OCI-LY3 (cell line): ENCODE measurements at regions not wholly inside any gene's neighbourhood (a gene's known extent, or its start where the extent isn't known, plus 50 kb on each side); places are given as distances from the start of the nearest gene placed in this dataset.

Experiments used
- H2AFZ ChIP-seq: fragments of 200-600, 300-600 bp; shearing (Covaris generic); 2 replicates; pipeline ENCODE4 v1.6.0; 2014; ENCODE audit warnings: antibody characterized with exemption, low read depth, low read length
- H3K27ac ChIP-seq: fragments of 200-600, 300-600 bp; sonication (generic); 2 replicates; pipeline ENCODE4 v1.5.1; 2014; ENCODE audit warnings: mild to moderate bottlenecking, low read length, moderate library complexity, mixed read lengths
- H3K27me3 ChIP-seq: fragments of 200-600, 300-600 bp; sonication (generic); 2 replicates; pipeline ENCODE4 v1.6.1; 2014; ENCODE audit warnings: low read depth, low read length, mixed read lengths
- H3K36me3 ChIP-seq: fragments of 200-600, 300-600 bp; sonication (generic); replicated peaks from 2 replicates; pipeline ENCODE3; 2014; ENCODE audit warnings: low read depth, low read length, mixed read lengths
- H3K4me1 ChIP-seq: fragments of 300-600, 200-600 bp; sonication (generic); 2 replicates; pipeline ENCODE4 v1.6.1; 2014; ENCODE audit warnings: low read length, mixed read lengths
- H3K4me2 ChIP-seq: fragments of 200-600, 300-600 bp; sonication (generic); 2 replicates; pipeline ENCODE4 v1.6.1; 2014; ENCODE audit warnings: low read length, mixed read lengths
- H3K4me3 ChIP-seq: fragments of 300-600, 200-600 bp; sonication (generic); 2 replicates; pipeline ENCODE4 v1.5.1; 2014; ENCODE audit warnings: antibody characterized with exemption, mild to moderate bottlenecking, low read length, moderate library complexity
- H3K79me2 ChIP-seq: fragments of 300-600, 200-600 bp; shearing (Covaris generic); 2 replicates; pipeline ENCODE4 v1.6.1; 2014; ENCODE audit warnings: mild to moderate bottlenecking, low read length, mixed read lengths
- H3K9ac ChIP-seq: fragments of 300-600, 200-600 bp; shearing (Covaris generic); 2 replicates; pipeline ENCODE4 v1.6.0; 2014; ENCODE audit warnings: mild to moderate bottlenecking, low read length, moderate library complexity
- H3K9me3 ChIP-seq: fragments of 200-600, 300-600 bp; shearing (Covaris generic); 2 replicates; pipeline ENCODE4 v1.6.1; 2014; ENCODE audit warnings: low read length, mixed read lengths; ENCODE audit not compliant: insufficient read depth
- H4K20me1 ChIP-seq: fragments of 200-600, 300-600 bp; sonication (generic); 2 replicates; pipeline ENCODE4 v1.6.1; 2016; ENCODE audit warnings: low read length, mixed read lengths; ENCODE audit not compliant: insufficient read depth
- CTCF ChIP-seq: fragments of 200-600, 300-600 bp; sonication (generic); IDR thresholded peaks from 2 replicates; pipeline ENCODE4 v1.5.1; 2014; ENCODE audit warnings: antibody characterized with exemption, low read length, low read depth
- EZH2phosphoT487 ChIP-seq: fragments of 200-600 bp; shearing (Covaris generic); IDR thresholded peaks from 2 replicates; pipeline ENCODE4 v1.6.1; 2018; ENCODE audit warnings: antibody characterized with exemption, mixed run types, low read depth

GRCh38 chr19:30738047-30738446, 365.9 kb downstream of the ZNF536 start:
- Histone ChIP-seq H3K9ac (no peak overlapping the region), H3K4me1 (no peaks in the 10 kb centered on the region), H3K27ac (no peak overlapping the region), H3K79me2 (no peaks in the 10 kb centered on the region), H3K4me2 (no peak overlapping the region), H3K4me3 (no peak overlapping the region), H2AFZ (no peak overlapping the region), H4K20me1 (no peaks in the 10 kb centered on the region), H3K36me3 (no peaks in the 10 kb centered on the region), H3K9me3 (no peaks in the 10 kb centered on the region), H3K27me3 (no peaks in the 10 kb centered on the region; the same call in 1 of the 2 replicates)
- no peak for TF ChIP-seq EZH2phosphoT487
- no peak for TF ChIP-seq CTCF

- TF ChIP-seq EZH2phosphoT487, result no peak
- no peak for TF ChIP-seq CTCF
- Histone ChIP-seq H3K27me3 (no peaks in the 10 kb centered on the region), H3K4me2 (no peak overlapping the region), H3K36me3 (no peaks in the 10 kb centered on the region), H3K9ac (no peak overlapping the region), H2AFZ (no peak overlapping the region), H3K9me3 (no peaks in the 10 kb centered on the region), H3K4me3 (no peak overlapping the region), H3K4me1 (no peaks in the 10 kb centered on the region), H3K27ac (no peak overlapping the region), H3K79me2 (no peaks in the 10 kb centered on the region), H4K20me1 (no peaks in the 10 kb centered on the region)
Observed at GRCh38 chr19:30734669-30735068, 362.5 kb downstream of the ZNF536 start.

- Histone ChIP-seq H4K20me1 (no peaks in the 10 kb centered on the region), H3K9ac (no peak overlapping the region), H3K27ac (no peak overlapping the region), H3K79me2 (no peaks in the 10 kb centered on the region), H3K4me3 (no peak overlapping the region), H3K4me2 (no peak overlapping the region), H3K9me3 (no peaks in the 10 kb centered on the region), H3K27me3 (no peaks in the 10 kb centered on the region), H3K36me3 (no peaks in the 10 kb centered on the region), H2AFZ (no peak overlapping the region), H3K4me1 (no peaks in the 10 kb centered on the region)
- TF ChIP-seq CTCF (no peak), EZH2phosphoT487 (no peak)
Observed at GRCh38 chr19:30733826-30734550, 361.8 kb downstream of the ZNF536 start.

GRCh38 chr19:30731591-30731990, 359.4 kb downstream of the ZNF536 start:
- no peaks in the 10 kb centered on the region for H3K36me3 ChIP-seq
- no peak overlapping the region for H3K4me2 ChIP-seq
- TF ChIP-seq CTCF (no peak), EZH2phosphoT487 (no peak)
- H2AFZ ChIP-seq, result no peak overlapping the region
- no peaks in the 10 kb centered on the region for H4K20me1 ChIP-seq
- no peaks in the 10 kb centered on the region for H3K27me3 ChIP-seq
- no peaks in the 10 kb centered on the region for H3K9me3 ChIP-seq
- H3K4me3 ChIP-seq, result no peak overlapping the region
- H3K4me1 ChIP-seq, result no peaks in the 10 kb centered on the region
- no peak overlapping the region for H3K9ac ChIP-seq
- H3K27ac ChIP-seq, result no peak overlapping the region
- no peaks in the 10 kb centered on the region for H3K79me2 ChIP-seq
